Hindlimb muscle (tissue), 1 donor: ENCODE measurements at regions not wholly inside any gene's neighbourhood (a gene's known extent, or its start where the extent isn't known, plus 50 kb on each side); places are given as distances from the start of the nearest gene placed in this dataset.

Experiments
- DNase-seq: peaks from one replicate; pipeline ENCODE4 v3.0.0-alpha.2; 2013

- no peak for DNase-seq
Measured at GRCh38 chr2:12032398-12032797, 286.0 kb downstream of the LPIN1 start.

DNA sequence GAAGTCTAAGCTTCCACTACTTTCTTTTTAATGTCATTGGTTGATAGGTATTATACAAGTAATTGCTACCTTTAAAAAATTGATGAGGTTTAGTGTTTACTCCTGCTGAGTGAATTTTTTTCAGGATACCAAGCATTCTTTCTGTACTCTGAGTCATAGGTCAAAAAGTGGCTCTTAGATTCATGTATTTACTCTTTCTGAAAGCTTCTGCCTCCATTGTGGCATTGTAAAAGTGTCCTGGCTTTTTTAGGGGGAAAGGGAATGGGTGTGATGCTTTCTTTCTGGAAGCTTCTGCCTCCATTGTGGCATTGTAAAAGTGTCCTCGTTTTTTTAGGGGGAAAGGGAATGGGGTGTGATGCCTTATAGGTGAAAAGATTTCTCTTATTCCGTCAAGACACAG is 286.5 kb downstream of the LPIN1 start:
- DNase-seq: no peak

GRCh38 chr2:12033494-12033893 is 287.1 kb downstream of the LPIN1 start:
- no peak for DNase-seq

GRCh38 chr2:12034382-12034781 is 287.9 kb downstream of the LPIN1 start:
- no peak for DNase-seq

- no peak for DNase-seq
Measured at GRCh38 chr2:12035029-12035720, 288.7 kb downstream of the LPIN1 start.

DNA sequence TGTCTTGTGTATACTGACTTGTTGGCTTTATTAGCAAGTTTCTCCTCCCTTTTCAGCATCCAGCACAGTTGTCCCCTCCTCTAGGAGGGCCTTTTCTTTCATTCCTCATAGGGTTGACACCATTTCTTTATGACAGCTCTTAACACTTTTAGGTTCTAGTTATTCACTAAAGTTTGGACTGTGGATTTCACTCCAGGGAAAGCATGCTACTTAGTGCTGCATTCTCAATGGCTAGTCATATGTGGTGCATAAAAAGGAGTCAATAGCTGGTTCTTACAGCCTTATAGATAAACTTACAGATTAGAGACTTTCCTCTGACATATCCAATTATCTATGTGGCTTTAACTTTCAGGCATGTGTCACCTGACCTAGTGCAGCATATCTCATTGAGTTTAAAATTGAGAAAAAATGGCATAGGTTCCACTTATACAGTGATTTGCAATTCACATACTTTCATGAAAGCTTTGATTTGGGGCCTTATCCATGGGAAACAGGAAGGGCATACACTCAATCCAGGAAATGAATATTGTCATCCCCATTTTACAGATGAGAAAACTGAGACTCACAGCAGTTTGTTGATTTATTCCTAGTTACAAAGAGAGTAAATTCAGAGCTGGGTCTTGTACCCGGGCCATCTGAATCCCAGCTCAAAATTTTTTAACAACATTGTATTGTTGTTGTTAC is 289.7 kb downstream of the LPIN1 start:
- DNase-seq: no peak

DNA sequence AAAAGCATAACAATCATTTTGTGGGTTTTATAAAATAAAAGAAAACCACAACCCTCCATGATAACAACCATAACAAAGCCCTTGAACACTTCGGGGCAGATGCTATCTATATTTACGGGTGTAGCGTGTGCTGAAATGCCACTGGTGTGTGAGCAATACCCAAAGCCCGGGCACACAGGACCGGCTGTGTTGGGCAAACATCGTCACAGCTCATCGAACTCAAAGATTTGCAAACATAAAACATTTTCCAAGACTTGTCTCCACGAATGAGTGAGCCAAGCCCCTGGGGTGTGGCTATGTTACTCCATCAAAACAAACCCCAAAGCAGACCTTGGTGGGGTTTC is 290.2 kb downstream of the LPIN1 start:
- DNase-seq: no peak

GRCh38 chr2:12037301-12037700 is 290.9 kb downstream of the LPIN1 start:
- no peak for DNase-seq

DNA sequence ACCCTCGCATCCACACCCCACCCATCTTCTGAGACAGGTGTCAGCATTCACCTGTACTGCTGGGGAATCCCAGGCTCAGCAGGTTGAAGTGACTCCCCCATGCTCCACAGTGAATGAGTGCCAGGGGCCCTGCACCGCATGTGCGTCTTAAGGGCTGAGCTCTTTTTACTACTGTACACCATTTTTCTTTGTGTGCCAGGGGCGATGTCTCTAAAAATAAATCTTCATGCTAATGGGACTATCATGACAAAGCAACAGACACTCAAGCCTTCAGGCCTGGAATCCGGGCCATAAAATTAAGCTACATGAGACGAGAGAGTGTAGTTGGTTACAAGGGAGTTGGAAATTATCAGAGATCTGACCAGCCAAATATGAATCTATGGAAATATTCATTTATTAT is 294.8 kb downstream of the LPIN1 start:
- DNase-seq: no peak

DNA sequence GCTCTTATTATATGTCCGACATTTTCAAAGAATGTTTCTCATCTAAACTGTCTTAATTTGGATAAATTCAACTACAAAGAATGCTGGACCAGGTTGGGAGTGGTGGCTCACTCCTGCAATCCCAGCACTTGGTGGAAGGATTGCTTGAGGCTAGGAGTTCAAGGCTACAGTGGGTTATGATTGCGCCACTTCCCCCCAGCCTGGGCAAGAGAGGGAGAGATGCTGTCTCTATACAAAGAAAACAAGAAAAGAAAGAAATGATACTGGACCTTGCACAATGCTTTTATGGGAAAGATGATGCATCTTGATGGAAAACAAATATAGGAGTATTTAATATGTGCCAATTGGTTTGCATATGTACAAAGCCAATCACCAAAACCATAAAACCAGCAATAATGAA is 296.7 kb downstream of the LPIN1 start:
- DNase-seq: no peak

DNA sequence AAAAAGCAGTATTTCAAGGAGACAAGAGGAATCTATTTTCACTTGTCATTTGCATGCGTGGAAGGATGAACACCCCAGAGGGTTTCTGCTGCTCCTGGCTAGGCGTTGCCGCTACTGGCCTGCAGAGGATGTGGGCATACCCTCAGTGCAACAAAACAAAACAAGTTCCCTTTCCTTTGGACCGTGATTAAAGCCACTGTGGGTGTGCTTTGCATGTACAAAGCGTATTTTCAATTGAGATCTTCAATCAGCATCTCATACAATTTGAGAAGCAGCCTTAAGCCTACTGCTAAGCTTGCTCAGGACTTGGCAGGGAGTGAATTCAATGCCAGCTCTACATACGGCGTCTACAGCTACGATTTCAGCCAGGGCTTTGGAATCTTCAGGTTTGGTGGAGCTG is 298.4 kb downstream of the LPIN1 start:
- DNase-seq: no peak

DNA sequence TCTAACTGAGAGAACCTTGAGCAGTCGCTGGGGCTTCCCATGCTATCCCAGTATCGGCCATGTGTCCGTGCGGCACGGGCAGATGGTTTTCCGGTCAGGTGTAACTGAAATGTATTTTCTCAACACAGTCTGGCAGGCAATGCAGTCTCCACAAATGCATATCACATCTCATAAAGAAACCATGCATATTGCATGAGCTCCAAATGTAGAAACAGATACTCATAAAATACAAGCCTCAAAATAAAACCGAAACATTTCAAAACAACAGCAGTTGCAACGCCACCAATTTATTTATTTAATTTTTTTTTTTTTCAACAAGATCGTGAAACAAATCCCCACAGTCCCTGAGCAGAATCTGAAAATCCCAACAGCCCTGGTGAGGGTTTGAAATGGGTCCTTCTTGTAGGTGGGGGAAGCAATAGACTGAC is 299.4 kb downstream of the LPIN1 start:
- no peak for DNase-seq

DNA sequence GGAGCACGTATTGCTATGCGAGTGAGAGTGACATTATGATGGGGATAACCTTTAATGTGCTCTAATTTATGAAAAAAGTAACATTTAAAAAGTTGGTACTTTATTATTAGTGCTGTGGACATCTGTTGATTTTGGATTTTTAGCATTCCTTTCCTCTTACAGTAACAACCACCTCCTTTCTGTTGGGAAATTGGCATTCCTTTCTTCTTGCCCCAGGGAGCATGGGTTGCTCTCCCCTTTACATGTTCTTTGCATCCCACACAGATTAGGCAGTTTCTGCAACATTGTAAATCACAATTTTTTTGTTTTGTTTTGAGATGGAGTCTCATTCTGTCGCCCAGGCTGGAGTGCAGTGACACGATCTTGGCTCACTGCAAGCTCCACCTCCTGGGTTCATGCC is 300.2 kb downstream of the LPIN1 start:
- DNase-seq: no peak

- DNase-seq: no peak
Measured at GRCh38 chr2:12047761-12048160, 301.3 kb downstream of the LPIN1 start.

- no peak for DNase-seq
Measured at GRCh38 chr2:12048550-12048949, 302.1 kb downstream of the LPIN1 start.

DNA sequence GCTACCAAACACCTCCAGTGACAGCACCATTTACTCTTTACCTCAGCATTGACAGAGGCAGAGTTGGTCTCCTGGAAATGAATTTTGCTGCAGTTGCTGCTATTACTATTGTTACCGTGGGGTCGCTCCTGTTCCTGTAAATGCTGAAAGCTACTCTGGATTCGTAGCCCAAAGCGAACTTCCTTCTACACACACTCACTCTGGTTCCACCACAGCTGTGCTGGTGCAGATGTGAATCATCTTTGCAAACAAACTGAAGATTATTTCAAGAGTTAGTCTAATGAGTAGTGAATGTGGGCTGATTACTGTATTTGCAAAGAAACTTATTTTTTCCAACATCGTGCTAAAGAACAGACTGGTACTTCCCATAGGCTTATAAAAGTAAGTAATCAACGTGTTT is 304.0 kb downstream of the LPIN1 start:
- DNase-seq: no peak

- no peak for DNase-seq
Measured at GRCh38 chr2:12051831-12052230, 305.4 kb downstream of the LPIN1 start.

- no peak for DNase-seq
Measured at GRCh38 chr2:12052796-12053195, 306.4 kb downstream of the LPIN1 start.

DNA sequence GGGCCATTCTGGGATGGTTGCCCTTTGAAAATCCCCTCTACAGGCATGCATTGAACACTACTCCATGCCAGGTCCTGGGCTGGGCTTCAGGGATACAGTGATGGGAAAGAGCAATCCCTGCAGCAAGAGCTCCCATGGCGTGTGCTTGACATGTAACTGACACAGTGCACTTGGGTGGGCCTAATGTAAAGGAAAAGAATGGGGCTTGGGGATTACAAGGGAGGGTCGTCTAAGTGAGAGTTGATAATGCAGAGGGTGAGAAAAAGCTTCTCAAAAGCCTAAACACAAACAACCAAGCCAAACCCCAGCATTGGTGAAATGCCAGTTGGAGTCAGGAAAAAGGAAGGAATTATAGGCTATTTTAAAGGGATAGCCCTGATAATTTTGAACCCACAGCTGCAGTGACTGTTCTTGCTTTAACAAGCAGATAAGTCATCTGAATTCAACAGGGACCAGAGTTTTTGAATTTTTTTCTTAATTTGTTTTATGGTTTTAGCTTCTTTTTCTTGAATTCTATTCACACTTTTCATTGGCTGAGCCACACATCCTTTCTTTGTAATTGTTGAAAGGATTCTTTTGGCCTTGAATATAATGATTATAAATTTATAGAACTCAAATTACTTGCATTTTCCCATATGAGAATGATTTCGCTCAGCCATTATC is 308.7 kb downstream of the LPIN1 start:
- DNase-seq: no peak

DNA sequence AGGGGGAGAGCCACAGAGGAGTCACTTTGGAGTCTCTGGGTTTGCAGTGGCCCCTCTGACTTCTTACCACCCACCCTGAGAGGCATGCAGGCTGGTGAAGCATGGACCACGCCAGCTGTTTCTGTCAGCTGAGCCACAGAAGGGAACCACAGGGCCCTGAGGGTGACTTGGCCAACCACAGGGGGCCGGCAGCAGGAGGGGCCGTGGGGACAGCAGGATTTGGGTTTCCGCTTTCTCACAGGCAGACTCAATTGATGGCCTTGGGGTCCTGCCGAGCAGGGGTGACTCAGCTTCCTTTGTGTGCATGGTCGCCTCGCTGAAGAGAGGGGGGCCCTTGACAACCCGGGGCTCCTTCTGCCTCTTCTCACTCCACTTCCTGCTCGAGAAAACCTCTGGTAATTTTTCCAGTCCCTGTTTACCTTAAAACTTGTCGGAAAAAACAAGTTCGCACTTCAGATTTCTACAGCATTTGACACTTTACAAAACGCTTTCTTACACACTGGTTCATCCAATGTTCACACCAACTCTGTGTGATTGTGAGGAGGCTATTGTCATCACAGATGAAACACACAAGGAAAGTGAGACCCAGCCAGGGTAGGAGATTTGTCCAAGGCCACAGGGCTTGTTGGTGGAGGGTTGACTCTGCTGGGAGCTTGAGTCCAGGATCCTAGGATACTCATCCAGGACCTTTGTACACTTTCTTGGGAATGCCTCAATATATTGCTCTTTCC is 311.2 kb downstream of the LPIN1 start:
- no peak for DNase-seq

DNA sequence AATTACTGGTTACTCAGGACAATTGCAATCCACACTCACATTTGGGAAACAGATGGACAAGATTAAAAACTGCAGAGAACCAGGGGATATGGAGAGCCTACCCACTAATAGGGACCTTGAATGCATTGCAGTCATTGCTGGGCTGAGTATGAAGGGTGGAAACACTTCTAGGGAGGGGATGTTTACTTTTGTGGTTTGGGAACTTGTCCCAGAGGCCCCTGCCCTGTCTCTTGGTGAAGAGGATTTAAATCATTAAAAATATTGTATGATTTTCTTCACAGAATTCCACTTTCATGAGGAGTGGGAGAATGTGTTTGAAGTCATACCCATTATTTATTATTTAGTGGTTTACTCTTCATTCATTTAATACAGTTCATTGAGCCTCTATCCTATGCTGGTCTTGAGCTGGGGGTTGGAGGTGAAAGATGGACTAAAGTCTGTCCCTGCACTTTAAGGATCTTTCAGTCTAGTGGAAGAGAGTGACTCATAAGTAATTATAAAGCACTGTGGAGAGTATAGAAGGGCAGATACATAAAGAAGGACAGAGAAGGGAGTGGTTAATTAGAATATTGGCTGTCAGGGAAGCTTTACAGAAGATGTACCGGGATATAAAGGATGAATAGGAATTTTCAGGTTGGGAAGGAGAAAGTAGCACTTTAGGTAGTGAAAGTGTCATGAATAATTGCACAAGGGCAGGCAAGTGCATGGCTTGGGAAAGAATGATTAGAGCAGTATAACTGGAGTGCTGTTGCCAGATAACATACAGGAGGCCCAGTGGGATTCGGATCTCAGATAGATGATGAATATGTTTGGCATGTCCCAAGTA is 313.4 kb downstream of the LPIN1 start:
- no peak for DNase-seq

- DNase-seq: no peak
Measured at GRCh38 chr2:12060886-12061285, 314.5 kb downstream of the LPIN1 start.
